OCI-LY7 (cell line): ENCODE measurements at regions not wholly inside any gene's neighbourhood (a gene's known extent, or its start where the extent isn't known, plus 50 kb on each side); places are given as distances from the start of the nearest gene placed in this dataset.

Experiments
- CTCF ChIP-seq: fragments of 200-600 bp; sonication (generic); conservative IDR thresholded peaks from 2 replicates; pipeline ENCODE4 v1.5.1; 2014; ENCODE audit warnings: mild to moderate bottlenecking, antibody characterized with exemption, low read length, moderate library complexity, mixed read lengths
- EZH2phosphoT487 ChIP-seq: fragments of 200-600 bp; sonication (generic); IDR thresholded peaks from 2 replicates; pipeline ENCODE4 v1.6.1; 2018; ENCODE audit warnings: low read depth, borderline replicate concordance, mild to moderate bottlenecking, mixed run types, antibody characterized with exemption, low read length, moderate library complexity, mixed read lengths

- TF ChIP-seq CTCF: no peak
- no peak for TF ChIP-seq EZH2phosphoT487
Measured at GRCh38 chr18:67935638-67936037, 419.1 kb upstream of the DSEL start.
